Urothelium cell line (cell line): ENCODE measurements at regions not wholly inside any gene's neighbourhood (a gene's known extent, or its start where the extent isn't known, plus 50 kb on each side); places are given as distances from the start of the nearest gene placed in this dataset.

Experiments used
- DNase-seq: peaks from one replicate; pipeline ENCODE4 v3.0.0; 2011; ENCODE audit warnings: low spot score, mixed read lengths
- FAIRE-seq: peaks from 2 replicates; lab custom pipeline; 2011; peaks lifted over from hg19 to GRCh38; lab: Jason Lieb, UNC

GRCh38 chr1:115210302-115210711 is 121.0 kb upstream of the TSPAN2 start:
- peak; percentile 35 for DNase-seq
- no peak for FAIRE-seq

- no peak for FAIRE-seq
- DNase-seq: no peak
Observed at GRCh38 chr1:115204513-115204912, 115.2 kb upstream of the TSPAN2 start.

GRCh38 chr1:115203287-115203686 is 114.0 kb upstream of the TSPAN2 start:
- DNase-seq: no peak
- no peak for FAIRE-seq

GRCh38 chr1:115201598-115201997 is 112.3 kb upstream of the TSPAN2 start:
- FAIRE-seq (no peak), DNase-seq (no peak)

GRCh38 chr1:115199416-115200132 is 110.3 kb upstream of the TSPAN2 start:
- no peak for DNase-seq
- no peak for FAIRE-seq

GRCh38 chr1:115198938-115199337 is 109.6 kb upstream of the TSPAN2 start:
- DNase-seq (no peak), FAIRE-seq (no peak)

GRCh38 chr1:115196296-115196695 is 107.0 kb upstream of the TSPAN2 start:
- FAIRE-seq: no peak

GRCh38 chr1:115194506-115194905 is 105.2 kb upstream of the TSPAN2 start:
- DNase-seq: no peak

More at GRCh38 chr1:115196296-115196695, 107.0 kb upstream of the TSPAN2 start:
- DNase-seq: no peak

GRCh38 chr1:115193046-115193828 is 103.9 kb upstream of the TSPAN2 start:
- FAIRE-seq (no peak), DNase-seq (no peak)

More at GRCh38 chr1:115194506-115194905, 105.2 kb upstream of the TSPAN2 start:
- FAIRE-seq: no peak

- DNase-seq (no peak), FAIRE-seq (peak; percentile 20)
Observed at GRCh38 chr1:115192200-115192767, 103.0 kb upstream of the TSPAN2 start.

GRCh38 chr1:115191691-115192090 is 102.4 kb upstream of the TSPAN2 start:
- FAIRE-seq (peak; percentile 91), DNase-seq (no peak)

GRCh38 chr1:115190540-115191170 is 101.4 kb upstream of the TSPAN2 start:
- FAIRE-seq (no peak), DNase-seq (no peak)

- DNase-seq: peak; percentile 83
- peak; percentile 37 for FAIRE-seq
Observed at GRCh38 chr1:115189814-115190539, 100.7 kb upstream of the TSPAN2 start.

GRCh38 chr1:115188680-115189395 is 99.5 kb upstream of the TSPAN2 start:
- DNase-seq (no peak), FAIRE-seq (no peak)

GRCh38 chr1:115186711-115187265 is 97.5 kb upstream of the TSPAN2 start:
- FAIRE-seq (no peak), DNase-seq (no peak)

- FAIRE-seq (no peak), DNase-seq (no peak)
Observed at GRCh38 chr1:115185336-115185735, 96.0 kb upstream of the TSPAN2 start.

- no peak for FAIRE-seq
- DNase-seq: no peak
Observed at GRCh38 chr1:115184951-115185331, 95.6 kb upstream of the TSPAN2 start.

GRCh38 chr1:115184260-115184950 is 95.1 kb upstream of the TSPAN2 start:
- no peak for DNase-seq
- FAIRE-seq: no peak

- FAIRE-seq (no peak), DNase-seq (no peak)
Observed at GRCh38 chr1:115183721-115184259, 94.5 kb upstream of the TSPAN2 start.
